RPMI8226 (cell line): ENCODE measurements at regions not wholly inside any gene's neighbourhood (a gene's known extent, or its start where the extent isn't known, plus 50 kb on each side); places are given as distances from the start of the nearest gene placed in this dataset.
"Not testable (repeated sequence)": the region's sequence is repeated elsewhere in the genome, so short reads cannot be mapped to it uniquely, and the experiment has no call there.

Experiments used
- DNase-seq: peaks from one replicate; pipeline ENCODE4 v3.0.0-alpha.2; 2015

- DNase-seq = no peak
These were observed 49.9 kb upstream of the GAS1 start for GRCh38 chr9:86997156-86997555.

- DNase-seq = no peak
These were observed 50.6 kb upstream of the GAS1 start for GRCh38 chr9:86997951-86998350.

- DNase-seq = no peak
These were observed 55.2 kb upstream of the GAS1 start for GRCh38 chr9:87002517-87002916.

- DNase-seq = no peak
These were observed 56.7 kb upstream of the GAS1 start for GRCh38 chr9:87004016-87004415.

GRCh38 chr9:87006956-87007355 lies 59.6 kb upstream of the GAS1 start:
- DNase-seq = no peak

- DNase-seq = no peak
These were observed 60.5 kb upstream of the GAS1 start for GRCh38 chr9:87007711-87008366.

- no peak for DNase-seq
These were observed 61.4 kb upstream of the GAS1 start for GRCh38 chr9:87008667-87009066.

- no peak for DNase-seq
These were observed 63.3 kb upstream of the GAS1 start for GRCh38 chr9:87010626-87011025.

GRCh38 chr9:87011551-87011950 lies 64.2 kb upstream of the GAS1 start:
- DNase-seq = no peak

- no peak for DNase-seq
These were observed 66.2 kb upstream of the GAS1 start for GRCh38 chr9:87013490-87013889.

GRCh38 chr9:87014436-87014835 lies 67.1 kb upstream of the GAS1 start:
- no peak for DNase-seq

GRCh38 chr9:87016681-87017080 lies 69.4 kb upstream of the GAS1 start:
- no peak for DNase-seq

GRCh38 chr9:87020169-87020950 lies 73.1 kb upstream of the GAS1 start:
- DNase-seq = no peak

GRCh38 chr9:87022178-87022577 lies 74.9 kb upstream of the GAS1 start:
- DNase-seq = no peak

GRCh38 chr9:87026204-87026603 lies 78.9 kb upstream of the GAS1 start:
- no peak for DNase-seq

- not testable (repeated sequence) for DNase-seq
These were observed 81.5 kb upstream of the GAS1 start for GRCh38 chr9:87028836-87029235.

- peak; percentile 45 for DNase-seq
These were observed 82.6 kb upstream of the GAS1 start for GRCh38 chr9:87029905-87030304.

- DNase-seq = no peak
These were observed 87.5 kb upstream of the GAS1 start for GRCh38 chr9:87034841-87035240.

- no peak for DNase-seq
These were observed 88.6 kb upstream of the GAS1 start for GRCh38 chr9:87035879-87036278.

- DNase-seq = peak; percentile 17
These were observed 89.2 kb upstream of the GAS1 start for GRCh38 chr9:87036506-87036905.

- DNase-seq = no peak
These were observed 92.6 kb upstream of the GAS1 start for GRCh38 chr9:87039809-87040392.

- peak; percentile 18 for DNase-seq
These were observed 93.2 kb upstream of the GAS1 start for GRCh38 chr9:87040410-87041009.

- peak; percentile 47 for DNase-seq
These were observed 94.4 kb upstream of the GAS1 start for GRCh38 chr9:87041553-87042235.
